BLaER1 (cell line): ENCODE measurements at regions not wholly inside any gene's neighbourhood (a gene's known extent, or its start where the extent isn't known, plus 50 kb on each side); places are given as distances from the start of the nearest gene placed in this dataset.
"Not testable (repeated sequence)": the region's sequence is repeated elsewhere in the genome, so short reads cannot be mapped to it uniquely, and the experiment has no call there.

Source experiments
- H3K27ac ChIP-seq: shearing (Covaris generic); formaldehyde crosslinking; 2 replicates; pipeline ENCODE4 v1.8.1; 2022
- H3K27me3 ChIP-seq: shearing (Covaris generic); formaldehyde crosslinking; 2 replicates; pipeline ENCODE4 v1.8.1; 2022
- H3K36me3 ChIP-seq: shearing (Covaris generic); formaldehyde crosslinking; 2 replicates; pipeline ENCODE4 v1.8.1; 2022
- H3K4me1 ChIP-seq: shearing (Covaris generic); formaldehyde crosslinking; 2 replicates; pipeline ENCODE4 v1.8.1; 2022
- H3K4me2 ChIP-seq: shearing (Covaris generic); formaldehyde crosslinking; 2 replicates; pipeline ENCODE4 v1.8.1; 2022
- H3K4me3 ChIP-seq: shearing (Covaris generic); formaldehyde crosslinking; 2 replicates; pipeline ENCODE4 v1.8.1; 2022
- H3K9ac ChIP-seq: shearing (Covaris generic); formaldehyde crosslinking; 2 replicates; pipeline ENCODE4 v1.8.1; 2022
- H3K9me3 ChIP-seq: shearing (Covaris generic); formaldehyde crosslinking; 2 replicates; pipeline ENCODE4 v1.8.1; 2022
- H4K20me1 ChIP-seq: shearing (Covaris generic); formaldehyde crosslinking; 2 replicates; pipeline ENCODE4 v1.8.1; 2022
- Cebpa-rat ChIP-seq: shearing (Covaris generic); IDR thresholded peaks from 2 replicates; pipeline ENCODE4 v1.8.1; 2022

DNA sequence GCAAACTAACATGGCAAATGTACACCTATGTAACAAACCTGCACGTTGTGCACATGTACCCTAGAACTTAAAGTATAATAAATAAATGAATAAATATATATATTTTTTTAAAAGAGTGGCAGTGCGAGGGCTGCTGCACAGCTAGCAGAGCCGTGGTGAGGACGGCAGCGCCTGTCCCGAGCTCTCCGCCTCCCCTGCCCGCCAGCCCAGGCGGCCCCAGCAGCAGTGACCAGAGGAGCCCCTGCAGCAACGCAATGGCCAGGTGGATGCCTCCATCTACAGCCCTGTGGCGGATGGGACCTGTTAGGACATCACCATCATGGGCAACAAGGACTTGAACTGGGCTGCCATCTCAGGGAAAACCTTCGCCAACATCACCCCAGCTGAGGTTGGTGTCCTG is 351.9 kb downstream of the FAM72C start:
- Histone ChIP-seq H3K27me3 (no peaks in the 10 kb centered on the region), H3K27ac (no peak overlapping the region), H3K9me3 (no peaks in the 10 kb centered on the region), H3K4me2 (no peak overlapping the region), H3K4me1 (no peaks in the 10 kb centered on the region), H3K4me3 (no peak overlapping the region), H3K36me3 (no peaks in the 10 kb centered on the region), H4K20me1 (no peaks in the 10 kb centered on the region), H3K9ac (no peak overlapping the region)
- TF ChIP-seq Cebpa-rat = no peak

DNA sequence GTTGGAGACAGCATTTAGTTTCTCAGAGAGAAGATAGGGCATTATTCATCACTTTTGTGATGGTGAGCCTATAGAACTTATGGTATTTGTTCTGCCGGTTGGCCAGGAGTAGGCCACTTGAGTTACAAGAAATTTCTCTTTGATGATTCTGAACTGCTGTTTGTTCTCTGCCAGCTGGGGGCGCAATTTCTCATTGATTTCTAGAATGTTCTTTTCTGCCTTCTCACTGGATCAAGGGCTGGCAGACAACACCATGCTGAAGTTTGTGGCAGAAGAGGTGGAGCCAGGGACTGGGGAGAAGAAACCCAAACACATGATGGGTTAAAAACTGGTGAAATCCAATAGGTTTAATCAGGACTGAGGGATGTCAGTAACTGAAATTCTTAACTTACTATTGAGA is 360.6 kb downstream of the FAM72C start:
- H3K9me3 ChIP-seq = no peaks in the 10 kb centered on the region
- no peak overlapping the region for H3K27ac ChIP-seq
- H3K9ac ChIP-seq = no peak overlapping the region
- H3K4me2 ChIP-seq = no peak overlapping the region
- H4K20me1 ChIP-seq = no peaks in the 10 kb centered on the region
- no peak overlapping the region for H3K4me3 ChIP-seq
- H3K4me1 ChIP-seq = no peaks in the 10 kb centered on the region
- H3K27me3 ChIP-seq = no peaks in the 10 kb centered on the region
- H3K36me3 ChIP-seq = no peaks in the 10 kb centered on the region
- no peak for TF ChIP-seq Cebpa-rat

DNA sequence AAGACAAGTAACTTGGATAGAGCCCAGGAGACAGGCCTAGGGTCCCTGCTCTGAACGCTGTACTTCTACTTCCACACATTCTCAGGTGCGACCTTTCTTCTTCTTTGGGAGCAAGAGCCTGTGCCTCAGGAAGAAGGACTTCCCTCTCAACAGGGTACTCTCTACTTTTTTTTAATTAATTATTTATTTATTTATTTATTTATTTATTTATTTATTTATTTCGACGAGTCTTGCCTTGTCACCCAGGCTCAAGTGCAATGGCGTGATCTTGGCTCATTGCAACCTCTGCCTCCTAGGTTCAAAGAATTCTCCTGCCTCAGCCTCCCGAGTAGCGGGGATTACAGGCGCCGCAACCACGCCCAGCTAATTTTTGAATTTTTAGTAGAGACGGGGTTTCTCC is 361.6 kb downstream of the FAM72C start:
- Histone ChIP-seq H3K4me3 (no peak overlapping the region), H3K9ac (no peak overlapping the region), H3K9me3 (no peaks in the 10 kb centered on the region), H4K20me1 (no peaks in the 10 kb centered on the region), H3K36me3 (no peaks in the 10 kb centered on the region), H3K27ac (no peak overlapping the region), H3K4me1 (no peaks in the 10 kb centered on the region), H3K27me3 (no peaks in the 10 kb centered on the region), H3K4me2 (no peak overlapping the region)
- TF ChIP-seq Cebpa-rat = no peak

DNA sequence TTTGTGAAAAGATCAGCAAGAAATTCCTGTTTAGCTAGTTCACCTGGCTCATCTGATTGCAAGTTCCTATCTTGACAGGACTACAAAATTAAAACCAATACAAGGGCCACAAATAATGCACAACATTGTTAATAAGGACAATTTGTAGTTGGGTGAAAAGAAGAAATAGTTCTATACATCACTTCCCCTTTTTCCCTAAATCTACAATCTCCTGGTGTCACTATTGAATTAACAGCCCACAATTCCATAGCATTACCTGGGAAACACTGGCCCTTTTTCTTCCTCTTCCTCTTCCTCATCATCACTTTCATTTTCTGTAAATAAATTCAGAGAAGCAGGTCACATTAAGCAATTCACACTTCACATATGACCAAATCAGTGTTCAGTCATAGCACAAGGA is 366.9 kb downstream of the FAM72C start:
- Histone ChIP-seq H3K27ac (no peak overlapping the region), H3K4me1 (no peaks in the 10 kb centered on the region), H3K36me3 (no peaks in the 10 kb centered on the region), H3K4me3 (no peak overlapping the region), H4K20me1 (no peaks in the 10 kb centered on the region), H3K9ac (no peak overlapping the region), H3K27me3 (no peaks in the 10 kb centered on the region), H3K4me2 (no peak overlapping the region), H3K9me3 (no peaks in the 10 kb centered on the region)
- TF ChIP-seq Cebpa-rat = no peak

DNA sequence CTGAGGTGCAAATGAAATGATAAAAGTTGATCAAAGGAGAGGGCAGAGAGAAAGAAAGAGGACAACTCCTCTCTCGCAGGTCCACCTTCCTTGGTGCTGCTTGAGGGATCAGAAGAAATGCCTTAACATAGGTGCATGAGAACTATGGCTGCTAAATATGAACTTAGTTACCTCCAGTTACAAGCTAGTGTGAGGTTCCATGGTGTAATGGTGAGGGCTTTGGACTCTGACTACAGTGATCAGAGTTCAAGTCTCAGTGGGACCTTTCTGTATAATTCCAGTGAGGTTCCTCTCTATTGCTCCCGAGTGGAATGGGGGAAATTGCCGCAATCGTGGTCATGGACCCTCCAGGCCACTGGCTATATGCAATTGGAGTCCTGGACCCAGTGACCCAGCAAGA is 387.3 kb downstream of the FAM72C start:
- Histone ChIP-seq H3K36me3 (no peaks in the 10 kb centered on the region), H3K9ac (no peak overlapping the region), H3K27me3 (no peaks in the 10 kb centered on the region), H3K4me3 (no peak overlapping the region), H3K27ac (no peak overlapping the region), H3K9me3 (no peaks in the 10 kb centered on the region), H3K4me2 (no peak overlapping the region), H3K4me1 (no peaks in the 10 kb centered on the region), H4K20me1 (no peaks in the 10 kb centered on the region)
- no peak for TF ChIP-seq Cebpa-rat

DNA sequence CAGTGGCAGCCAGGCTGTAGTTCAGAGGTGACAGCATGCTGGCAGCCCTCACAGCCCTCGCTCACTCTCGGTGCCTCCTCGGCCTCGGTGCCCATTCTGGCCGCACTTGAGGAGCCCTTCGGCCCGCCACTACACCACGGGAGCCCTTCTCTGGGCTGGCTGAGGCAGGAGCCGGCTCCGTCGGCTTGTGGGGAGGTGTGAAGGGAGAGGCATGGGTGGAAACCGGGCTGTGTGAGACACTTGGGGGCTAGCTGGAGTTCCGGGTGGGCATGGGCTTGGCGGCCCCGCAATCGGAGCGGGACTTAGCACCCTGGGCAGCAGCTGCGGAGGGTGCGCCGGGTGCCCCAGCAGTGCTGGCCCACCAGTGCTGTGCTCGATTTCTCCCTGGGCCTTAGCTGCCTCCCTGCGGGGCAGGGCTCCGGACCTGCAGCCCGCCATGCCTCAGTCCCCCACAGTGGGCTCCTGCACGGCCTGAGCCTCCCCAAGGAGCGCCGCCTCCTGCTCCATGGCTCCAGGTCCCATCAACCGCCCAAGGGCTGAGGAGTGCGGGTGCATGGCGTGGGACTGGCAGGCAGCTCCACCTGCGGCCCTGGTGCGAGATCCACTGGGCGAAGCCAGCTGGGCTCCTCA is 396.8 kb downstream of the FAM72C start:
- Histone ChIP-seq H4K20me1 (no peaks in the 10 kb centered on the region), H3K4me3 (no peak overlapping the region), H3K9ac (no peak overlapping the region), H3K36me3 (no peaks in the 10 kb centered on the region), H3K4me2 (no peak overlapping the region), H3K4me1 (no peaks in the 10 kb centered on the region), H3K9me3 (peaks cover 7% of the 10 kb centered on the region; the same call in 1 of the 2 replicates), H3K27me3 (no peaks in the 10 kb centered on the region), H3K27ac (no peak overlapping the region)
- no peak for TF ChIP-seq Cebpa-rat

DNA sequence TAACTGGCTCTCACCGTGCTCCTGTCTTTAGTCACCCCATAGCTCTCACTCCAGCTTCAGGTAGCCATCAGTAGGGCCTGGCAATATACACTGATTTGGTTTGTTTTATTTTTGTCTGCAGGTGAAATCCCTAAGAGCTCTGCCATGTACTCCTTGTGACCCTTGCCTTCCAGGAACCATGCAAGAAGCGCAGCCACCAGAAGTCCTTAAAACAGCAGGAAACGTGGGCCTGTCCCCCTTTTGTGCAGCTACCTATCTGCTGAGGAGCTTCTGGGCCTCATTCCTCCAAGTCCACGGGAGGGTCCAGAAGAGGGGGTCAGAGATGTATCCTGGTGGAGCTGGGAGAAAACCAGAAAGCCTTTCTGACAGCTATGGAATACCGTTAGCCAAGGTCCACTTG is 399.1 kb downstream of the FAM72C start:
- not testable (repeated sequence) for H3K9ac ChIP-seq, H3K4me3 ChIP-seq, H3K36me3 ChIP-seq, H4K20me1 ChIP-seq, H3K4me2 ChIP-seq, H3K9me3 ChIP-seq, H3K4me1 ChIP-seq, H3K27me3 ChIP-seq, H3K27ac ChIP-seq

DNA sequence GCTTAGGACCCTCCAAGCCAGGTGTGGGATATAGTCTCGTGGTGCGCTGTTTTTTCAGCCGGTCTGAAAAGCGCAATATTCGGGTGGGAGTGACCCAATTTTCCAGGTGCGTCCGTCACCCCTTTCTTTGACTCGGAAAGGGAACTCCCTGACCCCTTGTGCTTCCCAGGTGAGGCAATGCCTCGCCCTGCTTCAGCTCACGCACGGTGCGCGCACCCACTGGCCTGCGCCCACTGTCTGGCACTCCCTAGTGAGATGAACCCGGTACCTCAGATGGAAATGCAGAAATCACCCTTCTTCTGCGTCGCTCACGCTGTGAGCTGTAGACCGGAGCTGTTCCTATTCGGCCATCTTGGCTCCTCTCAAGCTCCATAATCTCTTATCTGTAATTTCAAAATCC is 408.0 kb downstream of the FAM72C start:
- not testable (repeated sequence) for H3K27me3 ChIP-seq, H3K9ac ChIP-seq, H3K9me3 ChIP-seq, H4K20me1 ChIP-seq, H3K27ac ChIP-seq, H3K36me3 ChIP-seq, H3K4me1 ChIP-seq, H3K4me2 ChIP-seq, H3K4me3 ChIP-seq

DNA sequence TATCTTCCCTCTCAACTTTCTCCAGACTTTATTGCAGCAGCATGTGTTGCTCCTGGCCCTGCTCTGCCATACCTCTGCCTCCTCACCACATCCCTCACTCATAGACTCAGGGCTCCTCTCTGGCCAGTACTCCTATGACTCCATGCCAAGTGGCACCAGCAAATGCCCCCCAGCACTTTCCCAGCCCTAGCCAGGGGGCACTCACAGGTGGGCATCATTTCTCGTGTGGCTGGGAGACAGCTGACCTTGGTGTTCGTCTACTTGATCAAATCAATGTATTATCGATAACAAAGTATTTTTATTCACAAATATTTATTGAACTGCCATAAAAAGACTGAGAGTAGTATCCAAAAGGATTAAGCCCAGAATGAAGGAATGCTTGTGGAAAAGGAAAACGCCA is 418.2 kb downstream of the FAM72C start:
- H3K9ac ChIP-seq = no peak overlapping the region
- no peaks in the 10 kb centered on the region for H3K36me3 ChIP-seq
- no peak for TF ChIP-seq Cebpa-rat
- no peaks in the 10 kb centered on the region for H3K9me3 ChIP-seq
- no peak overlapping the region for H3K4me3 ChIP-seq
- no peak overlapping the region for H3K27ac ChIP-seq
- no peaks in the 10 kb centered on the region for H3K4me1 ChIP-seq
- H3K27me3 ChIP-seq = no peaks in the 10 kb centered on the region
- no peak overlapping the region for H3K4me2 ChIP-seq
- H4K20me1 ChIP-seq = no peaks in the 10 kb centered on the region

DNA sequence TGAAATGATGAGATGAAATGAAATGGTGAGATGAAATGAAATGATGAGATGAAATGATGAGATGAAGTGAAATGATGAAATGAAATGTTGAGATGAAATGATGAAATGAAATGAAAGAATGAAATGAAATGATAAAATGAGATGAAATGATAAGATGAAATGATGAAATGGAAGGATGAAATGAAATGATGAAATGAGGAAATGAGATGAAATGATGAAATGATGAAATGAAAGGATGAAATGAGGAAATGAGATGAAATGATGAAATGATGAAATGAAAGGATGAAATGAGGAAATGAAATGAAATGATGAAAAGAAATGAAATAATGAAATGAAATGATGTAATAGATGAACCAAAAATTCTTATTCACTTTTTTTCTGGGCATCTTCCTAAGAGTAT is 467.1 kb downstream of the FAM72C start:
- H3K4me2 ChIP-seq, H3K36me3 ChIP-seq, H3K4me3 ChIP-seq, H4K20me1 ChIP-seq, H3K27me3 ChIP-seq, H3K9ac ChIP-seq, H3K9me3 ChIP-seq, H3K27ac ChIP-seq, H3K4me1 ChIP-seq: not testable (repeated sequence)

DNA sequence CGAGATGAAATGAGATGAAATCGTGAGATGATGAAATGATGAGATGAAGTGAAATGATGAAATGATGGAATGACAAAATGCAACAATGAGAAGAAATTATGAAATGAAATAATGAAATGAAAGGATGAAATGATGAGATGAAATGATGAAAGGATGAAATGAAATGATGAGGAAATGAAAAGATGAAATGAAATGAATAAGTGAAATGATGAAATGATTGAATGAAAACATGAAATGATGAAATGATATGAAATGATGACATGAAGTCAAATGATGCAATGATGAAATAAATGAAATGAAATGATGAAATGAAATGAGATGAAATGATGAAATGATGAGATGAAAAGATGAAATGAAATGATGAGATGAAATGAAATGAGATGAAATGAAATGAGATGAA is 467.7 kb downstream of the FAM72C start:
- not testable (repeated sequence) for H3K36me3 ChIP-seq, H3K4me2 ChIP-seq, H3K27ac ChIP-seq, H3K4me1 ChIP-seq, H3K9ac ChIP-seq, H4K20me1 ChIP-seq, H3K4me3 ChIP-seq, H3K9me3 ChIP-seq, H3K27me3 ChIP-seq

DNA sequence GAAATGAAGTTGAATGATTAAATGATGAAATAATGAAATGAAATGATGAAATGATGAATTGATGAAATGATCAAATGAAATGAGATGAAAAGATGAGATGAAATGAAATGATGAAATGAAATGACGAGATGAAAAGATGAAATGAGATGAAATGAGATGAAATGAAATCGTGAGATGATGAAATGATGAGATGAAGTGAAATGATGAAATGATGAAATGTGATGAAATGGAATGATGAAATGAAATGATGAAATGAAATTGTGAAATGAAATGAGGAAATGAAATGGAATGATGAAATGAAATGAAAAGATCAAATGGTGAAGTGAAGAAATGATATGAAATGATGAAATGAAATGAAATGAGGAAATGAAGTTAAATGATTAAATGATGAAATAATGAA is 468.7 kb downstream of the FAM72C start:
- not testable (repeated sequence) for H4K20me1 ChIP-seq, H3K4me1 ChIP-seq

DNA sequence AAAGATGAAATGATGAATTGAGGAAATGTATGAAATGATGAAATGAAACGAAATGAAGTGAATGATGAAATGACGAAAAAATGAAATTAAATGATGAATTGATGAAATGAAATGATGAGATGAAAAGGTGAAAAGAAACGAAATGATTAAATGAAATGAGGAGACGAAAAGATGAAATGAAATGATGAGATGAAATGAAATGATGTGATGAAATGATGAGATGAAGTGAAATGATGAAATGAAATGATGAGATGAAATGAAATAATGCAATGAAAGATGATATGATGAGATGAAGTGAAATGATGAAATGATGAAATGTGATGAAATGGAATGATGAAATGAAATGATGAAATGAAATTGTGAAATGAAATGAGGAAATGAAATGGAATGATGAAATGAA is 469.7 kb downstream of the FAM72C start:
- not testable (repeated sequence) for H3K9ac ChIP-seq, H3K4me2 ChIP-seq, H3K4me3 ChIP-seq, H3K4me1 ChIP-seq, H3K36me3 ChIP-seq, H3K9me3 ChIP-seq, H3K27ac ChIP-seq, H4K20me1 ChIP-seq
- peaks cover 24% of the 10 kb centered on the region for H3K27me3 ChIP-seq

More for the DNA sequence above, 468.7 kb downstream of the FAM72C start:
- not testable (repeated sequence) for H3K4me3 ChIP-seq, H3K4me2 ChIP-seq, H3K27ac ChIP-seq, H3K36me3 ChIP-seq, H3K9me3 ChIP-seq, H3K9ac ChIP-seq
- peaks cover 15% of the 10 kb centered on the region for H3K27me3 ChIP-seq

DNA sequence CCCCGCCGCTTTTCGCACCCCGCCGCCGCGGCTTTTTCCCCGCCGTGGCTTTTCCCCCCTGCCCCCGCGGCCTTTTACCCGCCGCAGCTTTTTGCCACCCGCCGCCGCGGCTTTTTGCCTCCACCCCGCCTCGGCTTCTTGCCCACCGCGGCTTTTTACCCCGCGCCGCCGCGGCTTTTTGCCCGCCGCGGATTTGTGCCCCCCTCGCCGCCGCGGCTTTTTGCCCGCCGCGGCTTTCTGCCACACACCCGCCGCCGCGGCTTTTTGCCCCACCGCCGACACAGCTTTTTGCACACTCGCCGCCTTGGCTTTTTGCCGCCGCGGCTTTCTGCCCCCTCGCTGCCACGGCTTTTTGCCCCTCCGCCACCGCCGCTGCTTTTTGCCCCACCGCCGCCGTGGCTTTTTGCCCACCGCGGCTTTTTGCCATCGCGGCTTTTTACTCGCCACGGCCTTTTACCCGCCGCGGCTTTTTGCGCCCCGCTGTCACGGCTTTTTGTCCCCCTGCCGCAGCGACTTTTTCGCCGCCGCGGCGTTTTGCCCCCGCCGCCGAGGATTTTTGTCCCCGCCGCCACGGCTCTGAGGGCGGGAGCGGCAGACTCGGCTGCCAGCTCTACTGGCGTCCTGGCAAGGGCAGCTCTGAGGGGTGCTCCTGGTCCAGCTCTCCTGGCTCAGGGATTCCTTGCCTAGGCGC is 473.6 kb downstream of the FAM72C start:
- H3K4me1 ChIP-seq, H3K36me3 ChIP-seq, H3K27ac ChIP-seq, H3K9ac ChIP-seq, H3K9me3 ChIP-seq, H4K20me1 ChIP-seq: not testable (repeated sequence)
- Histone ChIP-seq H3K27me3 (peaks cover 36% of the 10 kb centered on the region), H3K4me3 (peak overlapping the region; percentile 38; the same call in 1 of the 2 replicates), H3K4me2 (peak overlapping the region; percentile 61)
